Right kidney (tissue), 1 donor: ENCODE measurements at regions not wholly inside any gene's neighbourhood (a gene's known extent, or its start where the extent isn't known, plus 50 kb on each side); places are given as distances from the start of the nearest gene placed in this dataset.
"Not testable (repeated sequence)": the region's sequence is repeated elsewhere in the genome, so short reads cannot be mapped to it uniquely, and the experiment has no call there.

Experiments
- DNase-seq: peaks from one replicate; pipeline ENCODE4 v3.0.0-alpha.2; 2016

DNA sequence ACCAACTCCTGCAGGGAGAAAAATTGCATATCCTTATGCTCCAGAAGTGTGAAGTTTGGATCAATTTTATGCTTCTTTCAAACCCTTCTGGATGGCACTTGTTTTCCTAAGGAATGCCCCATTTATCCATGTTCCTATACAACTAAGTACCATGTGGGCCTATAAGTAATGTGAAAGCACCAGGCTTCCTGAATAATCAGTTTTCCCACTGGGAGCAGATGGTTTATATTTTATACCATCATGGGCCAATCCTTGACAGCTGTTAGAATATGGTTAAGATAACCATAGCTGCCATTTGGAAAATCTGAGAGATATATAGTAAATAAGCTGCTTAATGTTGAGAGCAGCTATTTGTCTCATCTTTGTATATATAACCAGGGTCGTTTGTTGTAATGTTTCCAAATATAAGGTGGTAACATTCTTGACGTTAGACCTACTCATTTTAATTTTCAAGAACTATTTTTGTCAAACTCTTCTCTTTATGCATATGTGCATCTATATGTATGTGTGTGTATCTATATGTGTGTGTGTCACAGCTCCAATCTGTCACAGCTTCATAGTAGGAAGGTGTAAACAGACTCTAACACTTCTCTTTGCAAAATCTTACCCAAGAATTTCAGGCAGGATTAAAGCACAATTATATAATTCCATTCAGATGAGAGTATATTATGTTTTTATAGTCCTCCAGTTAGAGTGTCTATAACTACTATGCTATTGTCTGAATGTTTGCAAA is 458.7 kb upstream of the GCFC2 start:
- no peak for DNase-seq

DNA sequence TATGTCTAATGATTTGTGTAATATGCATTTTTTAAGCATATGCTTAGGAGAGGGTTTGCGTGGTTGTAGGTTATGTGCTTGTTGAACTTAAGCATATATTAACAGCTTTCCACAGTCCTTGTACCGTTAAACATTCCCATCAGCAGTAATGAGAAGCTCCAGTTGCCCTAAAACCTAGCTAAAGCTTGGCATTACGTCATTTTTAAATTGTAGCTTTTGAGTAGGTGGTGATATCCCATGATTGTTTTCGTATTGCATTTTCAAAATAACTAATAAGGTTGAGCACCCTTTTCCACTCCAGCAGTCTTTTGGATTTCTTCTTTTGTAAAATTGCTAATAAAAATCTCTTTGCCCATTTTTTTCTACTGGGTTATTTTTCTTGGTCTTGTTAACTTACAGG is 453.1 kb upstream of the GCFC2 start:
- no peak for DNase-seq

DNA sequence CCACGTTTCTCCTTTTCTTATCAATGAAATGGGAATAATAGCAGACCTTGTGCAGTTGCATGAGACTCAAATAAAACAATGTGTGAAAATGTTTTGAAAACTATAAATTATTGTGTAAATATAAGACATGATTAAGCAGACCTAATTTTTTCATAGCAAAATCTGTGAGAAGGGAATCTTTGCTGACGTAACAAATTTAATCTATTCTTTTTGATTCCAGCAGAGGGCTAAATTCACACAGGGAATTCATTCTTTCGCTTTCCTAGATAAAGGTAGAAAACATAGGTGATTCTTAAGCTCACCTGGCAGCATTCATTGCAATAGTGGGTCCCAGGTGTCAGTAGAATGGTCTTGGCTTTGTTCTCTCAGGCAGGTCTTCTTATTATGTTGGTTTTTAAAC is 450.0 kb upstream of the GCFC2 start:
- DNase-seq, result no peak

DNA sequence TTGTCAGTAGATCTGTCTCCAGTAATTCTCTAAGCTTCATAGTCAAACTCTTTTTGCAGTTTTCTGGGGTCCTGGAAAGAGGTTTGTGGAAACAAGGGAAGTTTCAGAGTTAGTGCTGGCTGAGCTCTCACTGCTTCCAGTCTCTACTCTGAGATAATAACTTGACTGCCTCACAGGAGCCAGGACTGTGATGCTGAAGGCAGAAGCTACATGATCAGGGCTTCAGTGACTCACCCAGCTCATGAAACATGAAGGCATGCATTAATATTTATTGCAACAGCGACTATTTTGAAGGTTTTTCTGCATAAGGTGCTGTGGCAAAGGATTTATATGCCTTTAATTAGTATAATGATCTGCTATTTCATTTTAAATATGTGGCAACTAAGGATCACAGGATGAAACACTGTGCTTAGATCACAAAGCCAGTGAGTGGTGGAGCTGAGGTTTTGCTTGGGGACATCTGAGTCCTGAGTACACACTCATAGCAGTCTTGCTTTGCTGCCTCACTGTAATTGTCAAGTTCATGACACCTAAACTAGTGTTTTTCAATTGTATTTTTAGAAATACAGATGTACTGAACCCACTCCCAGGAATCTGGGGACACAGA is 448.4 kb upstream of the GCFC2 start:
- no peak for DNase-seq

DNA sequence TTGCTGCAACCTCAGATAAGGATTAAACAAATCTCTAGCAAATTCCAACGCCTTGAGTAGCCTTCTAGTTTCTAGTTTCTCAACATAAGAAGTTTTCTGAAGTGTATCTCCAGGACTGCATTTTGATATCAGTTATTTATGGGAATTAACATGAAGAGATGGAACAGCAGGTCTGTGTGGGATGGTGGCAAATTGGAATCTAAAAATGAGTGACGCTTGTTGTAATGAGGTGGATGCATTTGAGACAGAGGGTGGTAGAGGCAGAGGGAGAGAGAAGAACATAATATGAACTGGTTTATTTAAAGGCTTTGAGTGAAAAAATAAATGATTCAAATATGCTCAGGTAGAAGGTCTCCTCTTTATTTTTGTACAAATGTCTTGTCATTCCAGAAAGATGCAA is 446.8 kb upstream of the GCFC2 start:
- no peak for DNase-seq

DNA sequence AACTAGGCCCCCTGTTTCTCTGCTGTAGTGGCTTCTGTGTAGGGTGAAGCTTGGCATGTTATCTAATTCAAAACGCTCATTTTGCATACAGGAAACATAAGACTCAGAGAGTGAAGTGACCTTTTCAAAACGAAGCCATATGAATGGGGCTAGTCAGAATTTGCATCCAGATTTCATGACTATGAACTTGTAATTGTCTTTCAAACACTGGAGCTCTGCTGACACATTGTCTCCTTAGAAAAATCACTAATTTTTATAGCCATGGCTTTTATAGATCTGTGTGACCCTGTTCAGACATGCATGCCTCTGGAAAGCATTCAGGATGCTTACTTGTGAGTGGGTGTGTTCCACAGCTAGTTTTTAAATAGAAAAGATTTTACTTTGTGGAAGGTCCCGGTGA is 444.3 kb upstream of the GCFC2 start:
- DNase-seq, result no peak

DNA sequence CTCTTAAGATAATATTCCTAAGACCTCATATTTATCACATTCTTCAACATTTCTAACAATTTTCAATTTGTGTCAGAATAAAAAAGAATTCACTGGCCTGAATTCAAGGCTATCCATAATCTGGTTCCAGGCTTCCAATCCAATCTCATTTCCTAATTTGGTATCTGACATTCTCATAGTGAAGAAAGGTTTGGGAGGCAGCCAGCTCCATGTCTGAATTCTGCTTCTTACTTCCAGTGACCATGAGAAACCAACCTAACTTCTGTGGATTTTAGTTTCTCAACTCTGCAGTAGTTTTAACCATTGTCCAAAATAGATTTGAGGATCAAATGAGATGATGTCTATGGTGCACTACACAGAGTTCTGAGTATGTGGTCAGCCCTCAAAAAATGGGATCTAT is 439.1 kb upstream of the GCFC2 start:
- DNase-seq, result no peak

DNA sequence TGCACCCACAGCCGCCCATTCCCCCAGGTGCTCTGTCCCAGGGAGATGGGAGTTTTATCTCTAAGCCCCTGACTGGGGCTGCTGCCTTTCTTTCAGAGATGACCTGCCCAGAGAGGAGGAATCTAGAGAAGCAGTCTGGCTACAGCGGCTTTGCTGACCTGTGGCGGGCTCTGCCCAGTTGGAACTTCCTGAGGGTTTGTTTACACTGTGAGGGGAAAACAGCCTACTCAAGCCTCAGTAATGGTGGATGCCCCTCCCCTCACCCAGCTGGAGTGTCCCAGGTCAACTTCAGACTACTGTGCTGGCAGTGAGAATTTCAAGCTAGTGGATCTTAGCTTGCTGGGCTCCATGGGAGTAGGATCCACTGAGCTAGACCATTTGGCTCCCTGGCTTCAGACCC is 428.6 kb upstream of the GCFC2 start:
- DNase-seq, result not testable (repeated sequence)

DNA sequence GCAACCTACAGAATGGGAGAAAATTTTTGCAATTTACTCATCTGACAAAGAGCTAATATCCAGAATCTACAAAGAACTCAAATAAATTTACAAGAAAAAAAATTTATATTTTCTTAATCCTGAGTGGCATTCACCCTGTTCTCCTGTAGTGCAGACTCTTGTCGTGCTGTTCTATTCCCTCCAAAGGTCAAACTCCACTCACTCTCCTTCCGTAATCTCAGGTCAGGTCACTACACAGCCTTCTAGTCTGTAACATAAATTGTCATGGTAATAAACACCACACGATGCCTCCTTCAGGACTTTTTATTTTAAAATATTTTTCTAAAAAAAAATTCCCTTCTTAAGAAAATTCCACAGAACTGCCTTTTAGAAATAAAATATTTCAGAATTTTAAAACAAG is 417.9 kb upstream of the GCFC2 start:
- no peak for DNase-seq

DNA sequence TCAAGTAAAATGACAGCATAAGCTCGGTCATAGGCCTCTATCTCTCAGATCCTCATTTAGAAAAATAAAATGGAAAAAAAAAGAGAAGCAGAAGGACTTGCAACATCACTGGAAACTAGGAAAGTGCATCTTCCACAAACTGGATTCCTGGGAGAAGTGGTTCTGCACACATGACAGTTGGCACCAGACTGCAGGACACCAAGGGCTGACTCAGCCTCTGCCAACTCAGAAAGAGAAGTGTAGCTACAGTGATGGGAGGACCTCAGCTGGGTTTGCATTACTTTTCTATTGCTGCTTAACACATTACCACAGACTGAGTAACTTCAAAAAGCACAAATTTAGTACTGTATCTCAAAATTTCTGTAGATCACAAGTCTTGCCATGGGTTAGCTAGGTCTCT is 409.5 kb upstream of the GCFC2 start:
- DNase-seq, result no peak

DNA sequence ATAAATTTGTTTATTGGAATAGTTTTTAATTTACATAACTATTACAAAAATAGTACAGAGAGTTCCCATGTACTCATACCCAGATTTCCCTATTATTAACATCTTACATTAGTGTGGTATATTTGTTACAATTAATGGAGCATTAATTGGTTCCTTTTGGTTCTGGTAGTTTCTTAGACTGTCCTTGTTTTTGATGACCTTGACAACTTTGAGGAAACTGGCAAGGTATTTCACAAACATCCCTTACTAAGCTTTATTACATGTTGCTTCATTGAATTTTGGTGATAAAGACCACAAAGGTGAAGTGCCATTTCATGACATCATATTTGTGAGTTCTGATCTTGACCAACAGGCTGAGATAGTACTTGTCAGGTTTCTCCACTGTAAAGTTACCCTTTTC is 379.0 kb upstream of the GCFC2 start:
- DNase-seq, result no peak

DNA sequence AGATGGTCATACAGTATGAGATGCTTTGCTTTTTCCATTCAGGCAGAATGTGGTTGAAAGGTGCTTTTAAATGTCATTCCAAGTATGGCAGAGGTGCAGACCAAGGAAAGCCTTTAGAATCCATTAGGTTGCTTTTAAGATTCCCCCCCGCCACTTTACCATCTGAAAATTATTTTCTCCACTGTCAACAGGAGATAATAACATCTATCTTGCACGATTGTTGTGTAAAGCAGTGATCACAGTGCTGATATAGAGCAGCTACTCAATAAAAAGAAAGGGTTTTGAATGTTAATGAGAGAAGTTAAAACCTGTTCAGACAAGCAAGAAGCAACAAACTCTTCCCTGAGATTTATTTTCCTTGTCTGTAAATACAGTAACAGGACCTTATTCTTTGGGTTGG is 372.5 kb upstream of the GCFC2 start:
- no peak for DNase-seq

DNA sequence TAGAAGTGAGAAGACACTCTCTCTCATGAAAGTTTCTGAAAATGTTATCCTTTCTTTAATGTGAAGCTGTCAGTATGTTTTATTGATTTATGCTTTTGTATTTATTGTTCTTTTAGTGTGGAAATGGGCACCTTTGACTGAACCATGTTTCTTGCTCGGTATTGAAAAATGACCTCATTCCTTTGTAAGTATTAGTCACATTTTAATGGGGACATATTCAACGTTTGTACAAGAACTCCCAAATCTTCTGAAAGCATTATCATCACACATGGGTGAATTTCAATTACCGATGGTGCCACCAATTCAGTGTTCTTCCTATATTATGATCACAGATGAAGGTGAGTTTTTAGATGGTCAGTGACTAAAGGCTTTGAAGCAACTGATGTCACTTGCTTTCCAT is 371.8 kb upstream of the GCFC2 start:
- DNase-seq, result no peak

DNA sequence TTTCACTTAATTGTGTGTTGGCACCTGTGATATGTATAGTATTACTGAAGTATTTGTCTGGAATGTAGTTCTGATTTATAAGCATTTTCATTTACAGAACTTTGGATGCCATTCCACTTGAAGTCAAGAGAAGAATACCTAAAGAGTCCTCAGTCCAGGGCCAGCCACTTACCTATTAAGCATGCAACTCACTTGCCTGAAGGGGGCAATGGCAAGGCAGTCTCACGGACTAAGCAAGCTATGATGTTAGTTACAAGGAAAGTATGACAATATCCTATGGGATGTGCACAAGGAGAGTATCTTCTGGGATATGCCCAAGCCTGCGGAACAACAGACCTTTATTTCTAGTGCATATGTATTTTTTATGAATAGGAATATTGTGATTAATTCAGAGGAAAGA is 369.4 kb upstream of the GCFC2 start:
- DNase-seq, result no peak

DNA sequence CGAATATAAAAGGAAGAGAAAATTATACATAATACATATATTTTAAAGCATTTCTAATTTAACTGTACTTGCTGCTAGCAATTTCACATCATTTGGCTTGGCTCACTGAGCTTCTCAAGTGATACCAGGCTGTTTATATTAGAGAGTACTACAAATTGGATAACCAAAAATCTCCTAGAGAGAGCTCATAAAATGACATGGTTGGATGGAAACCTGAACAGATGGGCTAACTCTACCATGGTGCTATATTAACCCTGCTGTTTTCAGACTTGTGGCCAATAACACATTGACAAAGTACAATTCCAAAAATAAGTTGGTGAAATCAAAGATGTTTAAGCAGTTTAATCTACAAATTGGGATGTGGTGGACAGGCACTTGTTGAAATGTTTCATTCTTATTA is 364.4 kb upstream of the GCFC2 start:
- DNase-seq, result no peak

DNA sequence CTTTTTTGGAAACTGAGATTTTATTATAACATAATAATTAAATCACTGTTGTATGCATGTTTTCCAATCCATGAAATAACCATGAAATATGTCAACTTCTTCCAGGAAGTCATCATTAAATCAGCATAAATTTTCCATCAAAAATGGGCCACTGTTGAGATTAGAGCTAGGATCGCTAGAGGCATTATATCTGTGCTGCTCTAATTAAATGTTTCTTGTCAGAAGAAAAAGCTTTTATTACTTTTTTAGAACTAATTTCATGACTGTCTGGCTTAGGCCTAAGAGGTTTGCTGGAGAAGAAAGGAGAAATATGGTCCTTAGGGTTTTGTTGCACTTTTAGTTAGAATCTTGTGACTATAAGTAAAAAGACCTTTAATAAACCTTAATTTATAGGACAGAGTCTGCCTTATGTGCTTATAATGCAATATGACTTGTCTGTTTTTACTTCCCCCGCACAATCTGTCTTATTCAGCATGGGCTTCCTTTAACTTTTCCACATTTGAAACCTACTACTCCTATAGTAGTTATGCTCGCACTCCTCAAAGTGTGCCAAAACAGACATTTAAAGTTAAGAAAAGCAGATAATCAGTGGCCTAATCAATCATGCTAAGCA is 363.4 kb upstream of the GCFC2 start:
- DNase-seq, result no peak

DNA sequence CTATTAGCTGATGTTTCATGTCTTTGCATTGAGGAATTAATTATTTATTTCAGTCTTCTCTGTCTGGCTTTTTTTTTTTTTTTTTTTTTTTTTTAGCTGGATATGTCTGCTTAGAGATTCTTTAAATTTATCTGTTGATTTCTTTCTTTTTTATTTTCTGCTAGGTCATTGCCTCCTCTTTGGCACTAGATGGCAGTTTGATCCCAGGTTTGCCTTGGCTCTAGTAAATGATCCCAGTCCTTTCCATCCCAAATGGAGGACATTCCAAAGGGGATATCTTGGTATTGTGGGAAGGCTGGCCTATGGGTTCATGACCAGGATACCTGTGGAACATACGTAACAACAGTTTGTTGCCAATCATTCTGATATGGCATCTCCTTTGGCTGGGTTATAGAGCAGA is 339.5 kb upstream of the GCFC2 start:
- no peak for DNase-seq

DNA sequence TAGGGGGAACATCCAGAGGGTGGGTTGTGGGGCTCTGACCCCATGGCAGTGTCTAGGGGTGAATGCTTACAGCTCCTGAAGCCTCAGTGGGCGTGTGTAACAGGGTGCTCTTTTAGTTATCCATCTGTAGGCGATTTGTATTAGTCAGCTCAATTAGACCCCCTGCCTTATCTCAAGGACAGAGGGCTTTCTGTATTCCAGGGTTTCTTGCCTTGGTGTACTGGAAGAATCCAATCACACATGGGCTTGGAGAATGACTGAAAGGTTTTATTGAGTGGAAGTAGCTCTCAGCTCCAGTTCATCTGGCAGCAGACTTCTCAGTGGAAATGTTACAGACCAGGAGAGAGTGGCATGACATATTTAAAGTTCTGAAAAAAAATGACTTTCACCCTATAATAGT is 334.0 kb upstream of the GCFC2 start:
- DNase-seq, result no peak

DNA sequence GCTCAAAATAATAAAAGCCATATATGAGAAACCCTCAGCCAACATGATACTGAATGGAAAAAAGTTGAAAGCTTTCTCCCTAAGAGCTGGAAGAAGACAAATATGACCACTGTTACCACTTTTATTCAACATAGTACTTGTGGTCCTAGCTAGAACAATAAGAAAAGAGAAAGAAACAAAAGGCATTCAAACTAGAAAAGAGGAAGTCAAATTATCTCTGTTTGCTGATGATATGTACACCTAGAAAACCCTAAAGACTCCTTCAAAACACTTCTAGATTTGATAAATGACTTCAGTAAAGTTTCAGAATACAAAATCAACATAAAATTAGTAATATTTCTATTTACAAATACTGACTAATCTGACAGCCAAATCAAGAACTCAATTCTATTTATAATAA is 328.8 kb upstream of the GCFC2 start:
- DNase-seq, result no peak

DNA sequence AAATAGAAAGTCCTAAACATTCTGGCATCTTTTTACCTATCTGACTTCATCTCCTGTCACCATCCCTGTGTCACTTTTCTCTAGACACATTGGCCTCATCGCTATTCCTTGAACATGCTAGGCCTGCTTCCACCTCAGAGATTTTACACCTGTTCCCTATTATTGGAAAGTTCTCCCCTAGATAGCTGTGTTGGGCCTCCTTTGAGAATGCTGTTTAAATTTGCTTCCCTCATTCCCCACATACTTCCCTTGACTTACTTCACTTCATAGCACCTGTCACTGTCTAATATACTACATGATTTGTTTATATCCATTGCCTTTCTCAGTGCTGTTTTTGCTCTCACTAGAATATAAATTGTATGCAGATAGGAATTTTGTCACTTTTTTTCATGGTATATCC is 317.0 kb upstream of the GCFC2 start:
- DNase-seq, result no peak

DNA sequence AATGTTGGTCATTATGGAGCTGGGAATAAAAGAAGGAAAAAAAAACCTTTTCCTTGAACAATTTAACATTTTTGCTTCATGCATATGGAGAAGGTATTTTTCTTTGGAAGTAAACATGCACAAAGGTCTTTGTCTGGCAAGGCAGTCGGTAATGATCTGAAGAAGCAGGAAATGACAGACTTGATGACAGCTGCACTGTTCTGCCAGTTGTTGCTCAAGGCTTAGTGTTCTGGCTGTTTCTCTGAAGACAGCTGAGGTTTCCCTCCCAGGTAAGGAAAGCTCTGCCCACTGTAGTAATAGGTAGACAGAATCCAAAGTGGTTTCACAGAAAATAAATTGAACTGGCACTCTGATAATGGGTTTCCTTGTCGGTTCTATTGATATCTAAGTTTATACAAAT is 308.4 kb upstream of the GCFC2 start:
- no peak for DNase-seq

DNA sequence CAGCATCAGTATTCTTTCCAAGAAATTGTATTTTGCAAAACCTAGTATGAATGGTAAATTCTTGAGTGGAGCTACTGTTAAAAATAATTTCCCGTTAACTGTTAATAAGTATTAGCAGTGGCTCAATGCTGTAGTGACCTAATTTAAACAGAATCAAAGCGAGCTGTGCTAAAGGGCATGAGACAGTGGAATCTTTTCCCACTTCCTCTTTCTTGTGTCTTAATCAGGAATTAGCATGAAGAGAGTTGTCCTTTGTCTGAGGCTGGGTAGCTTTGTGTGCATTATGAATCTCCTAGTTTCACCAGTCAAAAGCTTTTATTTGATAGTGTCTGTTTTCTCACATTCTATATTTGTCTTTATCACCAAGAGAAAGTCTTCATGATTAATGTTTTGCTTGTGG is 298.8 kb upstream of the GCFC2 start:
- DNase-seq, result no peak

DNA sequence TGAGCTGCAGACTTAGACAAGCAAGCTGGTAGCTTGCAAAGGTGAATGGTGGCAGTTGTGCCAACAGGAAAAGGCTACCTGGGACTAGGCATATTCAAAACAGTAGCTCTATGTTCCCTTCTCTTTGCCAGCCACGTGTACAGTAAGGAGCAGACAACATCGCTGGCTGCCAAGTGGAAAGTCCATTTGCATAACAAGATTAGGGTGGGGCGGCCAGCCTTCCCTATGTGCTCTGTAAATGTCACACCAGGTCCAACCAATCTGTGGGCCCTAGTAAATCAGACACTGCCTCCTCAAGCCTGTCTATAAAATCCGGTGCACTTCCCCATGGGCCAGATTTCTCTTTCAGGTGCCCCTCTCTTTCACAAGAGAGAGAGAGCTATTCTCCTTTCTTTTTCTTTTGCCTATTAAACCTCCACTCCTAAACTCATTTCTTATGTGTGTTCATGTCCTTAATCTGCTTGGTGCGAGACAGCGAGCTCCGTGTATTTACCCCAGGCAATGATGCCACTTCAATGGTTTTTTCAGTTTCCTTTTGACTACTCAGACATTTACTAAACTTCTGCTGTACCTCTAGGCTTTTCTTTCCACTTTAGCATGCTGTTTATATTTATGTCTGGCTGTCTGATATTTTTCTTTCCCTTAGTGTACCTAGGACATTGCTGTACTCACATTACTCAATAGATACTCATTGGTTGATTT is 297.4 kb upstream of the GCFC2 start:
- no peak for DNase-seq

DNA sequence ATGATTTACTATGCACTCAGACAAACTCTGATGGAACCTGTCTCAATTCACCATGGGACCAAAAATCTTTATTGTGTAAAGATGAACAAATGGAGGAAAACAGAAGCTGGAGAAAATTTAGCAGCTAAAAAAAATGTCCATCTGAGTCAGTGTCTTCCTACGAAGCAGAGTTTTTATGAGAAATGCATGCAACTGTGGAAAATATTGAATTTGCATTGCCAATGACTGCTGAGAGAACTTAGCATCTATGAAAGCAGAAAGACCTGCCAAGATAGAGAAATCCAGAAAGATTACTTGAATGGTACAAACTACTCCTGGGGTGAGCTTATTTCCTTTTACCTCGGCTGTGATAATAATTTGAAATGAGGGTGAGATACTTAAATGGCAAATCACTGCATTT is 289.7 kb upstream of the GCFC2 start:
- DNase-seq, result no peak
